WERI-Rb-1 (cell line): ENCODE measurements at regions not wholly inside any gene's neighbourhood (a gene's known extent, or its start where the extent isn't known, plus 50 kb on each side); places are given as distances from the start of the nearest gene placed in this dataset.
A peak's percentile ranks its signal among the peaks of the same experiment; 100 is the strongest.

Source experiments
- DNase-seq: peaks from one replicate; pipeline ENCODE4 v3.0.0-alpha.2; 2020
- H3K27ac ChIP-seq: fragments of 250-450 bp; sonication (Bioruptor Pico); 2 replicates; pipeline ENCODE4 v1.5.1; 2020; ENCODE audit warnings: mild to moderate bottlenecking, moderate library complexity
- H3K27me3 ChIP-seq: fragments of 250-450 bp; sonication (Bioruptor Pico); 2 replicates; pipeline ENCODE4 v1.5.1; 2021; ENCODE audit warnings: mild to moderate bottlenecking, low read depth, moderate library complexity; ENCODE audit not compliant: insufficient read depth, severe bottlenecking
- H3K36me3 ChIP-seq: fragments of 250-450 bp; sonication (Bioruptor Pico); 2 replicates; pipeline ENCODE4 v1.5.1; 2020; ENCODE audit warnings: mild to moderate bottlenecking, moderate library complexity
- H3K4me3 ChIP-seq: 2 replicates; pipeline ENCODE4 v1.5.1; 2011; ENCODE audit warnings: low read depth, mild to moderate bottlenecking, control low read depth, low read length
- H3K9me3 ChIP-seq: fragments of 250-450 bp; sonication (Bioruptor Pico); 2 replicates; pipeline ENCODE4 v1.5.1; 2021; ENCODE audit warnings: mild to moderate bottlenecking, moderate library complexity; ENCODE audit not compliant: severe bottlenecking
- TF ChIP-seq, protein P1 (sequence below): IDR thresholded peaks from 2 replicates; pipeline ENCODE4 v1.5.1; 2011; ENCODE audit warnings: low read depth, mild to moderate bottlenecking, control low read depth, inconsistent platforms, low read length

DNA sequence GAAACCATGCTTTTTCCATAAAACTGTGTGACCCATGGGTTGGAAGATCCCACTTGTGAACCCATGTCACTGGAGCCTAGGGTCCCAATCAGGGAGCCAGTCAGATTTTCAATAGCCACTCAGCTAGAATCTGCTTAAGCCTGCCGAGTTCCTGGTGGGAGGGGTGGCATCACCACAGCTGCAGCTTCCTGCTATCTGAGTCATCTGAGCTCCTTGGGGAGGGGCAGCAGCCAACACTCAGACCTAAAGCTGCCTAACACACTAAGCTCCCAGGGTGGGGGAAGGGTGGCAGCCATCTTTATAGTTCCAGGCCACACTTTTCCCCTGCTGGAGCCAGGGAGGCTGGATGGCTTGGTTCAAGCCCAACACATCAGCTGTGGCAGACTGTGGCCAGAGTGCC is 350.1 kb downstream of the C4orf33 start:
- peak; percentile 64 for DNase-seq
- H3K36me3 ChIP-seq = no peaks in the 10 kb centered on the region

DNA sequence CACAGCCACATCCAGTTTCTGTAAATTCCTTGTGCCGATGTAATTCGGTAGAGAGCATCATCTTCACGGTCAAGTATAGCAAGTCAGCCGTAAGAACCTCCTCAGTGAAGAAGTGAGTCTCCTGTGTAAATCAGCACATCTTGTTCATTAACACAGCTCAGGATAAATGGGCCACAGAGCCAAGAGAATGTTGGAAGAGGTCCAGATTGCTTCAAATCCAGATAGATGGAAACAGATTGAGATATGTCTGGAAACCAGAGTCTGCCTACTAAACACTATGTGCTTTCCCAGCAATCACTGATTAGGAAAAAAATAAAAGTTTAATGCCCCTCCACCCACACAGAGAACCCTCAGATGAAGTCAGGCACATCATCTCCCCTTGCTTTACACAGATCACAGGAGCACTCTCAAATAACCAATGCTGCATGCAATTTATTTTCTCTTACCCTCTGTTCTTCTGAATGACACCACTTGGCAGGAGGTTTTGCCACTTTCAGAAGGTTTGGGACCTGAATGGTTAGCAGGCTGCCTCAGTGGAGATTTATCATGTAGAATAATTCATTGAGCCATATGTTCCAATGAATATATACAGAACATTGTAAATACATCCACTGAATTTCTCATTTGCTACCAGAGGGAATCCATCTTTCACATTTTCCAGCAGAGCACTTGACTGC is 357.7 kb downstream of the C4orf33 start:
- Histone ChIP-seq H3K9me3 (no peaks in the 10 kb centered on the region), H3K27ac (no peak overlapping the region), H3K27me3 (no peaks in the 10 kb centered on the region), H3K4me3 (no peak overlapping the region), H3K36me3 (no peaks in the 10 kb centered on the region)
- TF ChIP-seq, protein P1, sequence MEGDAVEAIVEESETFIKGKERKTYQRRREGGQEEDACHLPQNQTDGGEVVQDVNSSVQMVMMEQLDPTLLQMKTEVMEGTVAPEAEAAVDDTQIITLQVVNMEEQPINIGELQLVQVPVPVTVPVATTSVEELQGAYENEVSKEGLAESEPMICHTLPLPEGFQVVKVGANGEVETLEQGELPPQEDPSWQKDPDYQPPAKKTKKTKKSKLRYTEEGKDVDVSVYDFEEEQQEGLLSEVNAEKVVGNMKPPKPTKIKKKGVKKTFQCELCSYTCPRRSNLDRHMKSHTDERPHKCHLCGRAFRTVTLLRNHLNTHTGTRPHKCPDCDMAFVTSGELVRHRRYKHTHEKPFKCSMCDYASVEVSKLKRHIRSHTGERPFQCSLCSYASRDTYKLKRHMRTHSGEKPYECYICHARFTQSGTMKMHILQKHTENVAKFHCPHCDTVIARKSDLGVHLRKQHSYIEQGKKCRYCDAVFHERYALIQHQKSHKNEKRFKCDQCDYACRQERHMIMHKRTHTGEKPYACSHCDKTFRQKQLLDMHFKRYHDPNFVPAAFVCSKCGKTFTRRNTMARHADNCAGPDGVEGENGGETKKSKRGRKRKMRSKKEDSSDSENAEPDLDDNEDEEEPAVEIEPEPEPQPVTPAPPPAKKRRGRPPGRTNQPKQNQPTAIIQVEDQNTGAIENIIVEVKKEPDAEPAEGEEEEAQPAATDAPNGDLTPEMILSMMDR = no peak
- no peak for DNase-seq

More for the DNA sequence above, 350.1 kb downstream of the C4orf33 start:
- H3K27me3 ChIP-seq = no peaks in the 10 kb centered on the region
- no peak overlapping the region for H3K4me3 ChIP-seq
- TF ChIP-seq, protein P1 = no peak
- no peaks in the 10 kb centered on the region for H3K9me3 ChIP-seq
- H3K27ac ChIP-seq = no peak overlapping the region

DNA sequence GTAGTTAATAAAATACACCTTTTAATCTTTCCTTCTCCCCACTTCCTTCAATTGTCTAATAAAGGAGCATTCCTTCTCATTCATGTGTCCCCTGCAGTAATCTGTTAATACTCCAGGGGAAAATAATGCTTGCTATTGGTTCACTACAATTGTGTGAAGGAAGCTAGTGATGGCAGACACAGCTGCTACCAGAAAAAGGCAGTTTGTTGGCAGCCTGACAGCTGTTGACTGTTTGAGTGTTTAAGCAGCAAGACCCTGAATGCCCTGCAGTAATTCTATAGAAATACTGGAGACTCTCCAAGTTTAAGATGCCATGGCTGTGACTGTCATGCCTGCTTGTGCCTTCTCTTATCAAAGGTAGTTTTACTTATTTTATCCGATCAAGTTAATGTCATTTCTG is 359.5 kb downstream of the C4orf33 start:
- TF ChIP-seq, protein P1 = no peak

DNA sequence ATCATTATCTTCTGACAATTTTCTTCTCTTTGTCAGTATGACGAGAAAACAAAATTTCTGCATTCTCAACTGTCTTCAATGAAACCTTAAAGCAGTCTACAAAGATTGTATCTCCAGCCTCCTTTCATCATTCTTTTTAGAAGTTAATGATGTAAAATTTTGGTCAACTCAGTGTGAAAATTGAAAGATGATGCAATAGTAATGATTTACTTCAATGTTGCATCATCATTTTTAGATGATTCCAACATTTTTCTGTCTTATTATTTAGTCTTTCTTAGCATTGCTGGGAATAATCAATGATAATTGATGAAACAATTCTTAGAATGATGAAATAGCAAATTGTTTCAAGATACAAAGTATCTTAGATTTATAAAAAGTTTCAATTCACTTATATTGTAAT is 372.7 kb downstream of the C4orf33 start:
- H3K4me3 ChIP-seq = no peak overlapping the region
- no peak overlapping the region for H3K27ac ChIP-seq
- H3K9me3 ChIP-seq = no peaks in the 10 kb centered on the region
- TF ChIP-seq, protein P1 = no peak
- H3K36me3 ChIP-seq = no peaks in the 10 kb centered on the region
- H3K27me3 ChIP-seq = no peaks in the 10 kb centered on the region
- DNase-seq = no peak

More for the DNA sequence above, 359.5 kb downstream of the C4orf33 start:
- H3K27me3 ChIP-seq = no peaks in the 10 kb centered on the region
- DNase-seq = no peak
- no peak overlapping the region for H3K27ac ChIP-seq
- H3K4me3 ChIP-seq = no peak overlapping the region
- no peaks in the 10 kb centered on the region for H3K9me3 ChIP-seq
- no peaks in the 10 kb centered on the region for H3K36me3 ChIP-seq

DNA sequence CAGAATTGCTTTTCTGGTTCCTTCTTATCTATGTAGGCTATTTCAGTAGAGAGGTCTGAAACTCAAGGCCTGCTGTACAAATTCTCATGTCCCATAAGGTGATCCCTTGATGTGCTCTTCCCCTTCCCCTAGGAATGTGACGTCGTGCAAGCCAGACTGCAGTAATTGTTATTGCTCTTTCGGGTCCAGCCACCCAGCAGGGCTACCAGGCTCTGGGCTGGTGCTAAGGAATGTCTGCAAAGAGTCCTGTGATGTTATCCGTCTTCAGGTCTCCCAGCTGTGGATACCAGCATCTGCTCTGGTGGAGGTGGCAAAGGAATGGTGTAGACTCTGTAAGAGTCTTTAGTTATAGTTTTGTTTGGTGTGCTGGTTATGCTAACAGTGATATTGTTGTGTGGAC is 378.7 kb downstream of the C4orf33 start:
- H3K4me3 ChIP-seq = no peak overlapping the region
- DNase-seq = no peak
- no peaks in the 10 kb centered on the region for H3K36me3 ChIP-seq
- H3K27me3 ChIP-seq = no peaks in the 10 kb centered on the region
- no peak overlapping the region for H3K27ac ChIP-seq
- H3K9me3 ChIP-seq = peaks cover 7% of the 10 kb centered on the region
- TF ChIP-seq, protein P1 = no peak

DNA sequence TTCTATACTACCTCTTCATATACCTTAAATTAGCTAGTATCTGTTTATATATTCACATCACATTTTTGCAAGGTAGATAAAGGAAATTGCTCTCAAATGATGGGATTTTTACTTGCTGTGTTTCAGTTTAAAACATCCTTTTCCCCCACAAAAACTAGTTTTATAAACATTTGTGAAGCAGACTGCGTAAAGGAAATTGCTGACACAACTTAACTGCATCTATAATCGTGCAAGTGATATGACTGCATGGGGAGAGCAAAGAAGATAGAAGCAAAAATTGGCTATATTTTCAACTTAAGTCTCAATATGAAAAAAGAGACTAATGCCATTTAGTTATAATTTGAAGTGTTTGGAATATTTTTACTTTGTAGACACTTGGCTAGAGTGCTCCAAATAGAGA is 385.2 kb downstream of the C4orf33 start:
- Histone ChIP-seq H3K27ac (no peak overlapping the region), H3K9me3 (no peaks in the 10 kb centered on the region), H3K36me3 (no peaks in the 10 kb centered on the region), H3K27me3 (no peaks in the 10 kb centered on the region), H3K4me3 (no peak overlapping the region)
- no peak for DNase-seq
- TF ChIP-seq, protein P1 = no peak
